ENCODE measurements at regions not wholly inside any gene's neighbourhood (a gene's known extent, or its start where the extent isn't known, plus 50 kb on each side); places are given as distances from the start of the nearest gene placed in this dataset.
"Not testable (repeated sequence)": the region's sequence is repeated elsewhere in the genome, so short reads cannot be mapped to it uniquely, and the experiment has no call there.

DNA sequence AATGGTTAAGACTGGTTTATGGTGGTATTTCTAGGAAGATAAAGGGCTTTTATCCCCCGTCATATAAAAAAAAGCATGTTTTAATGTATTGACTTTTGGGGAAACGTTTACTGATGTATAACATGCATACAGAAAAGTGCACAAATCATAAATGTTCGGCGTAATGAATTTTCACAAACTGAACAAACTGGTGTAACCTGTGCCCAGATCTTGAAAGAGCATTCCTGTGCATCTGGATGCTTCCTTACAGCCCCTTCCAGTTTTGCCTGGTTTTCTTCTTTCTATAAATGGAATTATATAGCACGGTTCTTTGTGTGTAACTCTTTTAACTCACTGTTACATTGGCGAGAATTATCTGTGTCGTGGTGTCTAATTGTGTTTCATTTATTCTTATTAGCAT is 693.8 kb upstream of the TBX3 start:
- DNase-seq: no peak

DNA sequence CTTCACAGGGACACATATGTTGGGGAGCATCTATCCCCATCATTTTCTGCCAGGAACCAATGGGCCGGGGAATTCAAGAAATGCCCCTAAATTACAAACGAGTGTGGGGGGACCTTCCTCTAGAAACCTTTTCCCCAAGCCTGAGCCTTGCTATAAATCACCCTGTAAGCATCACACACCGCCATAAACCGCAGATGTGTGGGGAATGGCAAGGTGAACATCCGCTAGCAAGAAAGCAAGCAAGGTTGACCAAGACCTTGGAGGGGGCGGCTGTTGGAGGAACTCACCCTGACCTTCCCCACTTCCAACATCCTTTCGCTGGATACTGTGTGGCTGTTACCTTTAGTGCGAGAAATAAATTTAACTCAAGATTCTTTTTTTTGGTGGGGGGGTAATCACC is 693.3 kb upstream of the TBX3 start:
- no peak for DNase-seq

DNA sequence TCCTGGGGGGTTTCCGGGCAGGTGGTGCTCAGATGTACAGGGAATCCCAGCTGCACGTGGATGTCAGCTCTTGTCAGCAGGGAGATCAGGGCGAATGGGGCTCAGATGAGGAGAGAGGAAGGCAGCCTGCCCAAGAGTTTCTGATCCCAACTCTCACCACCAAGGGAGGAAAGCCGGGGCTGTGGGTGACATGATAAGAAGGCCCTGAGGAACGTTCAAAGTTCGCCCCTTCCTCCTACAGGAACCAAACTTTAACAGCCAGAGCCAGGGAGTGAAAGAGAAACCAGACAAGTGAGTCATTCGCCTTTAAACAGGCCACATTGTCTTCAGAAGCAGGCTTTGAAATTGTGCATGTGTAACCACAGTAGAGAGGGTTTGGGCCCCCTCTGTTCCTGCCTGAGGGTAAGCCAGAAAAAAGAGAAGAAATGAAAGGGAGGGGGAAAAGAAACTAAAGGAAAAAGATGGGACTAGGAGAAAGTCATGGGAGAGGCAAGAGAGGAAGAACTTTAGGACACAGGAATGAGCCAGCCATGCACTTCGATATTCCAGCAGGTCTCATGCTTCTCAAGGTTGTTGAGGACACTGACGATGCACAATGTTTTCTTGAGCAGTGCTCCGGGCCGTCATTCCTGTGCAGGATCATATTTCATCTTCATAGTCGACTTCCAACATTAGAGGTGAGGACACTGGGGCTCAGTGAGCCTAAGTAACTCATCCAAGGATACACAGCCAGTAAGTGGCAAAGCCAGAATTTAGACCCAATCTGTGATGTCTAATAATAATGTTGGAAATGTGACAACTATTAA is 691.4 kb upstream of the TBX3 start:
- no peak for DNase-seq

DNA sequence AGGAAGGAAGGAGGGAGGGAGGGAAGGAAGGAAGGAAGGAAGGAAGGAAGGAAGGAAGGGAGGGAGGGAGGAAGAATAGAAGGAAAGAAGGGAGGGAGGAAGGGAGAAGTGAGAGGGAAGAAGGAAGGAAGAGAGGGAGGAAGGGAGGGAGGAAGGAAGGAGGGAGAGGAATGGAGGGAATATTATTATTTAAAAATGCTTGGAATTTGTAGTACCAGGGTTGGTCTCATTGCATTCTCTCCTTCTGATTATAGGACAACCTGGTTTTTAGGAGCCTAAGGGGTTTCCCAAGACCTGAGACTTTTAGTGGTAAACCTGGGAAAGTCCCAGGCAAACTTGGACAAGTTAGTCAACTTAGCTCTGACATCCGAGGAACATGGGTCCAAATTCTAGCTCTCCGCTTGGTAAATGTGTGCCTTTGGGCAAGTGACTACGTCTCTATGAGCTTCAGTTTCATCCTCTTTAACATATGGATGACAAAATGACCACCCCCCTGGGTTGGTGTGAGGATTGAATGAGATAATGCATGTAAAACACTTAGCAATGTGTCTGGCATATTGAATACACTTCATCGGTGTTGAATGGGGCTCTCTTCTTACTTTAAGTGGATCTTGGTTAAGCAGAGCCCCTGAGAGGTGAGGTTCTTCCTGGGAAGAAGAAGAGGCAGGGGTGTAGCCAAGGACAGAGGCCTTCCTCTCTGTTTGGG is 690.7 kb upstream of the TBX3 start:
- DNase-seq: no peak

DNA sequence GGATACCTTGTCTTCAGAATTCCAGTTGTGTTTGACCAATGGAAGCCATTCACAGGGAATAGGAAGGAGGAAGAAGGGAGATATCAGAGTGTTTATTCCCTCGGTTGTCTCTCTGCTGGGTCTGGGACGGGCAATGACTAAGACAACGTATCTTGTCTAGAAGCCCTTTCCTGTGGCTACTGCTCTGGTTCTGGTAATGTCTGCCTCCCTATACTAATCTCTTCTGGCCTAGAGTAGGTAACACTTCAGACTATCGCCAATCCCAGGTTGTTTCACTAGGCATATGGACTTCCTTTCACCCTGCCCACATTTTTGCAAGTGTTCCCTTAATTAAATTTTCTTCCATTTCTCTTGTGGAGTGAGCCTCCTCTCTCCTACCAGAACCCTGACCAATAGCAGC is 687.7 kb upstream of the TBX3 start:
- no peak for DNase-seq

DNA sequence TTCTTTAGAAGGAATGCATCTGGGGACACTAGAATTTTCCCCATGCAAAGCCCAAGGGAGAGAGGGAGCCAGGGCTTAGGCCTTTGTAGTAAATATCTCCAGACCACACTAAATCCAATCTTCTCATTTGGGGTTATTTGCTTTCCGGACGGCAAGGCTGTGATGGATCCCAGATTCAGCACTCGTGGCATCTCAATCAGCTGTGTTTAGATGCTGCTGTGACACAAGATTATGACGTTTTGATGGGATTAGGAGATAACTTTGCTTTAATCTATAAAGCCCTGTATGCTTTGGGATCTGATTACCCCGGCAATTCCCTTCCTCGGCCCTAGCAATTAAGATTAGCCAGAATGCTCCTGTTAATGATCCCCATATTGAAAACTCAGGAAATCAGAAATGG is 686.7 kb upstream of the TBX3 start:
- DNase-seq: no peak

DNA sequence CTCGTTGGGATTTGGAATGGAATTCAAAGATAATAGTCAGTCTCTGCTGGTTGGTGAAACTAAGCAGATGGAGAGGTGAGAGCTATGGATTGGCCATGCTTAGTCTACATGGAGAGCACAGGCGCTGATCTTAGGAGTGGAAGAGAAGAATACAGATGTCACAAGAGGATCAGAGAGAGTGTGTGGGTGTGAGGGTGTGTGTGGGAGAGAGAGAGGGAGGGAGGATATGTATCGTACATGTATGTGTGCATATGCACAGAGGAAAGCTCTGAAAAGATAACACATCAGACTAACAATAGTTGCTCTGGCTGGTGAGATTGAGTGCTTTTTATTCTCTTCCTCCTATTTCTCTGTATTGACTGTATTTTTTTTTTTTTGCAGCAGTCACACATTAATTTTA is 686.2 kb upstream of the TBX3 start:
- no peak for DNase-seq

DNA sequence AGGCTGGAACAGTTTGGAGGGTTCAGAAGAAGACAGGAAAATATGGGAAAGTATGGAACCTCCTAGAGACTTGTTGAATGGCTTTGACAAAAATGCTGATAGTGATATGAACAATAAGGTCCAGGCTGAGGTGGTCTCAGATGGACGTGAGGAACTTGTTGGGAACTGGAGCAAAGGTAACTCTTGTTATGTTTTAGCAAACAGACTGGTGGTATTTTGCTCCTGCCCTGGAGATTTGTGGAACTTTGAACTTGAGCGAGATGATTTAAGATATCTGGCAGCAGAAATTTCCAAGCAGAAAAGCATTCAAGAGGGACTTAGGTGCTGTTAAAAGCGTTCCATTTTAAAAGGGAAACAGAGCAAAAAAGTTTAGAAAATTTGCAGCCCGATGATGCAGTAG is 682.3 kb upstream of the TBX3 start:
- not testable (repeated sequence) for DNase-seq

DNA sequence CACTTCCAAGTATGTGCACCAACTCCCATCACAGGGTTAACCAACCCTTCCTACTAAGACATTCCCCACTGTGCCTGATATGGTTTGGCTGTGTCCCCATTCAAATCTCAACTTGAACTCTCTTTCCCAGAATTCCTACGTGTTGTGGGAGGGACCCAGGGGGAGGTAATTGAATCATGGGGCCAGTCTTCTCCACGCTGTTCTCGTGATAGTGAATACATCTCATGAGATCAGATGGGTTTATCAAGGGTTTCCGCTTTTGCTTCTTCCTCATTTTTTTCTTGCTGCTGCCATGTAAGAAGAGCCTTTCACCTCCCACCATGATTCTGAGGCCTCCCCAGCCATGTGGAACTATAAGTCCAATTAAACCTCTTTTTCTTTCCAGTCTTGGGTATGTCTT is 681.8 kb upstream of the TBX3 start:
- not testable (repeated sequence) for DNase-seq

DNA sequence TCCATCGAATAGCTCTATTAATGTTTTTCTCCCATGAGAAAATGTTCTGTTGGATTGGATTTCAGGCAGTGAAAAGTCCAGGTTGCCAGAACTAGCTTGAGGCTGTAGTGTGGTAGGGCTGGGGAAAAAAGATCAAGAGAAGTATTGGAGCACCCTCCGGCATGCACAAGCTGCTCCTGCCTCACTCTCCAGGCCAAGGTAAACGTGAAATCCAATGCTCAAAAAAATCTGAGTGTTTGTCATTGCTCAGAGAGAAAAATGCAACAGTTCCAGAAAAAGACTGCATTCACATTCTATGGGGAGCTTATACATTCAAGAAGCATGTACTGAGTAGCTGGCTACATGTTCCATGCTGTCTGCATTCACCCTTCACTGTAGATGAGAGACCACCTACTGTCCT is 680.9 kb upstream of the TBX3 start:
- DNase-seq: no peak

DNA sequence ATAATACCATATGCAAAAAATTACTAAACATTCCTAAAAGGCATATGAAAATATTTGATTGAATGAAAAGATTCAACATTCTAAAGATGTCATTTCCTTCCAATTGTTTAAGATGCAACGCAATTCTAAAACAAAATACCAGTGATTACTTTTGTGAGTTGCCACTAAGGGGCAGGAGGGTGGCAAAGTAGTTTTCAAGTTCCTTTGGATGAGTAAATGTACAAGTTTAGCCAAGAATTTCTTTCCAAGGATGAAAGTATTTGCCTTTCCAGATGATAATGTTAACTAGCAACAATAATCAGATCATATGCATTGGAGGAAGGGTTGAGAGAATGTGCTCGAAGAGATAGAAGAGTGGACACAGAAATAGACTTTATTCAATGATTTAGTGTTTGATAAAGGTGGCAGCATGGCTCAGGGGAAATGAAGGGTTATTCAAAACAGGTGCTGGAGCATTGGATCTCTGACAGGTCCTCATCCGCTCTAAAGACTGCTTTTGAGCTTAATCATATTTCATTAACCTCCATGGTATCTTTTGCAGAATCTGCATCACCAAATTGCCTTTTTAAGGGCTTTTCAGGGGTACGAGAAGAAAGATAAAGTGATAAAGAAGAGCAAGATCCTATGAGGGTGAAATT is 678.5 kb upstream of the TBX3 start:
- no peak for DNase-seq

DNA sequence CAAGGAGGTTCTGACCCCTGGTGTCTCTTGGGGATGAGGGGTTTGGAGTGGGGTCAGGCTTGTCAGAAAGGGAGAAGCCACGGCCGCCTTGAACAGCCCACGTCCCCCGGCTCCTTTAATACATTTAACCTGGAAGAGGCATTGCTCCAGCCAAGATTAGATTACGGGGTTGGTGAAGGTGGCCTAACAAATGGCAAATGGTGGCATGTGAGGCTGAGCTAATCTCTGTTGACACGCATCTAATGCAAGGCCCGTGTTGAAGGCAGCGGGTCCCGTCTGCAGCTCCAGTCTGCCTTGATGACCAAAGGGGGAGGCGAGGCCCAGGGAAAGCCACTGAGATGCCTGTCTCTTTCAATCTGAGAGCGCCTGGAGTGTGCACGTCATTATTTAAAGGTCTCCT is 673.7 kb upstream of the TBX3 start:
- no peak for DNase-seq

DNA sequence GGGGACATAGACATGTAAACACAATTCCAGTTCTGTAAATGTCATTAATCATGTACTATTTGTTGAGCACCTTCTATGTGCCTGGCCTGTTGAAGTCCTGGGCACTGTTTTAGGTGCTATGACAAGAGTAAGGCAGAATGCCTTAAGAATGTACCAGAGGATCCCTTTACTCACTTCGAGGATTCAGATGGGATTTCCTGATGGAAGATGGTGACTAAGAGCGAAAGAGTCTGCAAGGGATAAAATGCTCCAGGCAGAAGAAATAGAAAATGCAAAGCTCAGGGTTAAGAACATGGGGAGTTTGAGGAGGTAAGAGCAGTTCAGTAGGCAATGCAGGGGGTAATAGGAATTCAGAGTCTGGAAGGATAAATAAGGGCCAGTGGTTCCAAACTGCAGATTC is 671.3 kb upstream of the TBX3 start:
- no peak for DNase-seq

DNA sequence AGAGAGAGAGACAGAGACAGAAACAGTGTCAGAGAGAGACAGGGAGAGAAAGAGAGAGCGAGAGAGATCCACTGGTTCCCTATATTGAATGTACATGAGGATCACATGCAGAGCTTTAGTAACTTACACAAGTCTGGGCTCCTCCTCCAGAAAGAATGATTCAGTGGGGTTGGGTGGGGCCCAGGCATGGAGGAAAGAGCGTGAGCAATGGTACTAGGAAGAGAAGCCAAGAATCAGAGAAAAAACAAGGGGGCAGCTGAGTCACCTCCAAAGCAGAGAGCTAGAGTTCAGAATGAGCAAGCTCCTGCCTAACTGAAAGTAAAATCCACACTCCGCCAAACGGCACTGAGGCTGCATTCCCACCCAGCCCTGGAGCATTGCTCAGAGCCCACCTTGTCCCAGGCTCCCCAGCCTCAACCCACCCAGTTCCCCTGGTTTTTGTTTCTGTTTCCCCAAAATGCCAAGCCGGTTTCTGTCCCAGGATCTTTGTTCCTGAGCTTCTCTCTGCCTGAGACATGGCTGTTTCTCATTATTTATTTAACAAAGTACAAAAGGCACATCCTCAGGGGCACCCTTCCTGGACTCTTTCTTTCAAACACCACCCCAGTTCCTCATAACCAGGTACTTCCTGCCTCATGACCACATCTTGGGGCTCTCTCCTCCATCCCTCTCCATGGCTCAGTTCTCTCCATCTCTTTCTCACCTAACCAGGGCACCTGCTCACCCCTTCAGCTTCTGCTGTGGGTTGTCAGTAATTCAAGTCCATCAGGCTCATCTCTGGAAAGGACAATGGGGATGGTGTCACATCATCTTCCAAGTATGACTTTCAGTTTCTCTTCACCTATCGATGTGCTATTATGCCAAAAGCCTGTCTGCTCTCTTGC is 670.3 kb upstream of the TBX3 start:
- DNase-seq: no peak

DNA sequence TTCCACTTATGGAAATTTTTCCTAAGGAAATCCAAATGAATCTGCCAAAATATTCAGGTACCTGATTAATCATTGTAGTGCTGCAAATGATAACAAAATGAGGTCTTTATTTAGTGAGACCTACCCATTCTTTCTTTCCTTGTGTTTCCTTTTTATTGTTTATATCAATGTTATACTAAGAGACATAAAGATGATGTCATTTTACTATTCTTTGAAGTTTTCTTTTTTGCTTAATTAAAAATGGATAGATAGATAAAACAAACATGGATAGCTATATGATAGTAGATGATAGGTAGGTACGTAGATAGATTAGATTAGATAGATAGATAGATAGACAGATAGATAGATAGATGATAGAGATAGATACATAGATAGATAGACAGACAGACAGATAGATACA is 669.5 kb upstream of the TBX3 start:
- no peak for DNase-seq

DNA sequence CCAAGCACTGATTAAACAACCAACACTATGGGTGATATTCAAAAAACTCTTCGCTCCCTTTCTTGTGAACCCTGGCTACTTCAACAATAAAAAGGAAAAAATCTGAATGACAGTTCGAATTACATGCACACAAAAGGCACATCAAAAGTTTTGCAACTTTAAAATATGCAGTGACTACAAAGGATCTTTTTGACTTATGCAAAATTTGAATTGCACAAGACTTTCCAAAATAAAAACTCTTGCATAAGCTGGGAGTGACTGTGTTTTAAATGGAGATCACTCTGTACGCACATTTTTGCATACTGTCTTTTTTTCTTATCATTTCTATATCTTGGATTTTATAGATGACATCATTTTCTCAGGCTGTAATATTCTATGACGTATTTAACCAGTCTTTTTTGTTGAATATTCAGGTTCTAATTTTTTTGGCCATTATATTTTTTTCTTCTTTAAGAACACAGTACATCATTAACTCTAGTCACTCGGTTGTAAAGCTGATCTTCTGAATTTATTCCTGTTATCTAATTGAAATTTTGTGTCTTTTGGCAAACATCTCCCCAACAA is 667.6 kb upstream of the TBX3 start:
- no peak for DNase-seq

DNA sequence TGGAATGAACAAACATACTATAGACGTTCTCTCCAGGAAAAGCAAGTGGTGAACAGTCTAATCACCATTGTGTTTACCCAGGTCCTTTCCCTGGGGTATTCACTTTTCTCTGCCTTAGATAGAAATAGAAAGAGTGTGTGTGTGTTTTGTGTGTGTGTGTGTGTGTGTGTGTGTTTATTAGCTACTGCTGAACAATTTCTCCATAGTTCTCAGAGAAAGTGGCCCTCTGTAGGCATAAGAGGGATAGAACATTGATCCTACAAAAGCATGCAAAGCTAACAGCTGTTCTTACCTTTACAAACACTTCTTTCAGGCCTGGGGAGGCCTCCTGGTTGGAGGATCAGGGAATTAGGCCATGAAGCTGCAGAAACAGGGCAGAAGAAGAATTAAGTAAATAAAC is 665.7 kb upstream of the TBX3 start:
- DNase-seq: no peak

DNA sequence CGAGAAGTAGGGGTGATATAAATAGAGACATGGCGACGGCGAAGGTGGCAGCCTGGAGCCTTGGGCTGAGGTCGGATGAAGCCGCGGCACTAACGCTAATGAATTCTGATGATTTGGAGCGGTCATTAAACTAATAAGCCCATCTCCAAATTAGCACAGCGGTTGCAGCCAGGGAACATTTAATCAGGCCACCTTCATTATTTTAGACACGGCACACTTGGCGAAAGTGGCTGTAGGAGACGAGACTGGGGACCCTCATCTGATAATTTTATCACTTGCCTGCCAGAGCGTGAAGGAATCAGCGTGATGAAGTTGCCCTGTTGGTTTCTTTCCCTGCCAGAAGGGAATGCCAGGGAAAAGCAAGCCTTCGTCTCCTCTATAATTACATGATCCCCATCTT is 664.3 kb upstream of the TBX3 start:
- DNase-seq: no peak

DNA sequence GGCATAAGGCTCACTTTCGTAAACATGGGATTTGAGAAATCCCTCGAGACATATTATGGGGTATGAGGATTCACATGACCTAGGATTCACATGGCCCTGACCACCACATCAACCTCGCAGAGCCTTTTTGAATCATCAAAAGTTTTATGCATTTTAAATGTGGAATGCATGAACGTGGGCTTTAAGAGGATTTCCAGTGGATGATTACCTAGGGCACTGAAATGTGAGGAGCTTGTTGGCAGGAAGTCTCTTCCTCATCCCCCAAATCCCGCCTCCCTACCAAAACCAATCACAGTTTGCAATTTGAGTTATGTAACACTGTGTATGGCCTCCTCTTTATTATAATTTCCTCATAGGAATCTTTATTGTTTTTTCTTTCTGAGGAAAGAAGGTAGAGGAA is 659.6 kb upstream of the TBX3 start:
- no peak for DNase-seq

DNA sequence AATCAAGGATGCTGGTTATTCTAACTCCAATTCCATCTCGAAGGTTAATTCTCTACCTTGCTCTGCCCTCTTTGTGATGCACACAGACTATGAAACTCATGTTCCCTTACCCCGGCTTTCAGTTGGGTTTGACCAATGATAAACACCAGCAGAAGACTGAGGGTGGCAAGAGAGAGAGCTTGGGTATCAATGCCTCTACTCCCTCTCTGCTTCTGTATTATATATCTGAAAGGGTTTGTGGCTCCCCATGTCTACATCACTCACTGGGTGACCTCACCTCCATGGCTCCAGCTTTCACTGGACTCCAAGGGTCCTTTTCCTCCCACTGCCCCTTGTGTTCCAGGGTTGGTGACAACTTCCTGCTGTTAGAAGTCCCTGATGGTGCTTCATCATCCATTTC is 659.0 kb upstream of the TBX3 start:
- DNase-seq: no peak

DNA sequence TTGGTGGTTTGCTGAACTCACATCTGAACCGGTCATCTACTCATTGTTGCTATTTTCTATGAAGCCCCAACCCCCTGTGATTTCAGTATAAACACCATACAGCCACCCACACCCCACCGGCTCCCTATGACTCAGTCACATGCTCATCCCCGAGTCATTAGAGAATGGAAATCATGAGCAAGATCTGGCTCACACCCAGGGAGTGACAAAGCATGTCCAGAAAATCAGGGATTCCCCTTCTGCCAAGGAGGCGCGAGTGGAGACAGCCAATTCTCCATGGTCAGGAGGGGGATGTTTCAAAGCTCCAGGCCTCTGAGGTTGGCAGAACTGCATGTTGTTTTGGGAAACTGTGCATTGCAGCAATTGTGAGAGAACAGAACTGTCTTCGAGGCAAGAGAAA is 657.5 kb upstream of the TBX3 start:
- DNase-seq: no peak

DNA sequence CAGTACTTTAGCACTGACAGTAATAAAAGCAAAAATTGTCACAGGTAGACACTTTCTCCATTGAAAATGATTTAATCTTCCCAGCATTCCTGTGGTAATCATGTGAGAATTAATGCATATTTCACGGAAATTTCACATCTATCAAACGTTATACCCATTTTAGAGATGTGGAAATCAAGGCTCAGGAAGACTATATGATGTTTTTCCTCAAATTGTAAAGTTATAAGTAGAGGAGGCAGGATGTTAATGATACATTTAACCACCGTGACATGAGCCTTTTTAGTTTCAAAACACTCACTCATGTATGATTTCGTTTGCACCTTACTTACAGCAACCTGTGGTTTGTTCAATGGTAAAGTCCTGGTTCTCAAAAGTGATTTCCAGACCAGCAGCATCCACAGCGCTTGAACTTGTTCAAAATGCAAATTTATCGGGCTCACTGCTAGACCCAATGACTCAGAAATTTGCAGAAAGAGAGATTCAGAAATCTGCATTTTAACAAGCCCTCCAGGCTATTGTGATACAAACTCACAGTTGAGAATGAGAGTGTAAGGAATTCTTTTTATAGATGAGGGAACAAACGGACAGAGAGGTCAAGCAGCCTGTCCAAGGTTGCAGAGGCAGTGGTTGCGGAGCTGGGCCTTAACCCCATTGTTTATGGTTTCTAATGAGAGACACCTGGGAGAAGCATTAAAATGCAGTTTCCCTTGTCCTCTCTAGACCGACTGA is 654.8 kb upstream of the TBX3 start:
- no peak for DNase-seq

All from NCI-H1092 treated with DMSO at 0.1 percent for 48 hours (cell line).